ENCODE measurements at regions not wholly inside any gene's neighbourhood (a gene's known extent, or its start where the extent isn't known, plus 50 kb on each side); places are given as distances from the start of the nearest gene placed in this dataset.
"Not testable (repeated sequence)": the region's sequence is repeated elsewhere in the genome, so short reads cannot be mapped to it uniquely, and the experiment has no call there.

DNA sequence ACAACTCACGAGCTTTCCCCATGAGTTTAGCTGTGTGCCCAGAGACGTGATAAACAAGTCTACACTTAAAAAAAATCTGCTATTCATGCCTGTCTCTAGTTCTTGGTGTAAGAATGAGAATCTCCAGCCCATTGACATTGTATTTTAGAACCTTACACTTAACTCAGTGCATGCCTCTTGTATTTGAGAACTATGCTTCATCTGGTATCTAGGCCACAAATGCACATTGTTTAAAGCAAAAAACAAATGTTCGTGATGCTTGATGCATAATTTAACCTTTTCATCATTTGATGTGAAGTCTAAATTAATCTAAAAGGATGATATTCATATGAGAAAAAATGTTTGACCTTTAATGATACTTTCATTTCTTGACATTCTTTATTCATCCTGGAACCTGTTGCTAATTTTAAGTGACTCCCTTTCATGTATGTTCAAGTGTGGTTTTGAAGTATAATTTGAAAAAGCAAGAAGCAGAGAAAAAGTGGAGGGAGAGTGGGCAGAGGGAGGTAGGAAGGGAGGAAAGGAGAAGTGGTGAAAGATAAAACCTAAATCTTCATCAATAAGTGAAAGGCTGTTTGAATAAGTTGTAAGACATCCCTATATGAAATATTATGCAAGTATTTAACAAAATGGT lies 116.9 kb downstream of the PFDN4 start:
- DNase-seq, result no peak

GRCh38 chr20:54335299-54335698 lies 127.4 kb downstream of the PFDN4 start:
- DNase-seq, result no peak

GRCh38 chr20:54337144-54337543 lies 129.3 kb downstream of the PFDN4 start:
- no peak for DNase-seq

GRCh38 chr20:54339093-54339492 lies 131.2 kb downstream of the PFDN4 start:
- no peak for DNase-seq

- no peak for DNase-seq
These were observed 132.3 kb downstream of the PFDN4 start for GRCh38 chr20:54340206-54340605.

DNA sequence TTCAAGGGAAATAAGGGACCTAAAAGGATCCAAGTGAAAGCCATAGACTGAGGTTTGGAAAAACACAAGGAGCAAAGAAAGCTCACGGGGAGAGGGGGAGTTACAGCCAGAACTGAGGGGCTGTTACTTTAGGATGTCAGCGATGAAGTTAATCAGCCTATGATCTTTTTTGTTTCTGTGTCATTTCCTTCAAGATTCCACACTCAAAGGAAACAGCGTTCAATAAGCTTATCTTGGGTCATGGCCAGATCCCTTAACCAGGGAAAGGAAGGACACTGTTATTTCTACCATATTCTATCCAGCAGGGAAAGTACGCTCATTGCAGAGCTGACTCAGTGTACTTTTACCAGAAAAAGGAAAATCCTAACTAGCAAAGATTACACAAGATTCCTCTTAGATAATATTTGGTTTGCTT lies 132.8 kb downstream of the PFDN4 start:
- no peak for DNase-seq

DNA sequence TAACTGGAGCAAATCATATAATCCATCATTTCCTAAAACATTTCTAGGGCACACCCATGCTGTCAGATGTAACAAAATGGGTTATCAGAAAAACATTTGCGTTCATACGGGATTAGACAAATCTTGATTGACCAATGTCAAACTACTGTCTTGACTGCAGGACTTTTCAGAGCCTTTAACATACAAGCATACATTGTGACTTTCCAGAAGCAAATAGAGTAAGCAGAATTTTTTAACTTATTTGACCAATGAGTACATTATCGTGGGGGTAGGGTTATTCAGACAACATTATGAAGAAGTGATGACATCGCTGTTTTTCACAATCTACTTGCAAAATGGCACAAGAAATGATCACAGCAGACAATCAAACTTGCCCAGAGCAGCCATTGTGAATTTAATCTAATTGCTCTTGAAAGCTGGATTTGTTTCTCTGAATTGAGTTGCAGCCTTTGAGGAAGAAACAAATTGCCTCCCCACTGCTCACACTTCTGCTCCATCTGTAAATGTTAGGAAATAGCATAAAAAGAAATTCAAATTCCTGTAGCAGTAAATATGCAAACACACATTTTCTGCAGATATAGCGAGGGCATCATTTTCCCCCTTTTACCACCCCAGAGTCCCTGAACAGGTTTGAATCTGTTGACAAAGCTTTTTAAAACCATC lies 133.0 kb upstream of the DOK5 start:
- no peak for DNase-seq

GRCh38 chr20:54343099-54343498 lies 132.3 kb upstream of the DOK5 start:
- no peak for DNase-seq

GRCh38 chr20:54343634-54344033 lies 131.8 kb upstream of the DOK5 start:
- DNase-seq, result no peak

GRCh38 chr20:54344832-54345231 lies 130.6 kb upstream of the DOK5 start:
- DNase-seq, result no peak

DNA sequence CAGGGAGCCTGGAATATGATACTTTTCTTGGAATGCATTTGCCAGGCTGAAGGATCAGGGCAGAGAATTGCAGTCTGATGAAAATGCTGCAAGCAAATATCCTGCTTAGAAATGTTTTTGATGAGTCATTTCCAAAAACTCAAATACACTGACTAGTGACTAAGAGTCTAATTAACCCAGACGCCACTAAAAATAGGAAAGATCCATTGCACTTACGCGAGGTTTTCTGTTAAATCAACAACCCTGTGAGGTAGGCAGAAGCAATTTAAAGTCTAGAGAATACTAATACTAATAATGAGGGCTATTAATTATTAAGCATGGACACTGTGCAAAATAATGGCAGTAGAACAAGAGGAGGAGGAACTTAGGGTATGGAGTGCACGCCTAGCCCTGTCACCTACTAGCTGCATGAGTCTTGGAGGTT lies 130.1 kb upstream of the DOK5 start:
- DNase-seq, result no peak

DNA sequence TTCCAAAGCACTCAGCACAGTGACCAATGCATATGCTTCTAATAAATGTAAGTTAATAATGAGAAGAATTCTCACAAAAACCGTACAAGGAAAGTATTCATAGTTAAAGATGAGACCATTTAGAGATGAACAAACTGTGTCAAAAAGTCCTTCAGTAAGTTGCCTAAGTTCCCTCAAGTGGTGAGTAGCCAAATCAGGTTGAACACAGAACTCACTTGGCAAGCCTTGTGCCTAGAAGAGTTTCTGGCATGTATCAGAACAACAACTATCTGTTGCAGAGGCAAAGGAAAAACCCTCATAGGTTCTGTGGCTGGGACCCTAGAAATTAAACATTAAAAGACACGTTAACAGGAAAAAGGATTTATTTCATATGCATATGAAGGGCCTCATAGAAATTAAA lies 129.6 kb upstream of the DOK5 start:
- DNase-seq, result no peak

DNA sequence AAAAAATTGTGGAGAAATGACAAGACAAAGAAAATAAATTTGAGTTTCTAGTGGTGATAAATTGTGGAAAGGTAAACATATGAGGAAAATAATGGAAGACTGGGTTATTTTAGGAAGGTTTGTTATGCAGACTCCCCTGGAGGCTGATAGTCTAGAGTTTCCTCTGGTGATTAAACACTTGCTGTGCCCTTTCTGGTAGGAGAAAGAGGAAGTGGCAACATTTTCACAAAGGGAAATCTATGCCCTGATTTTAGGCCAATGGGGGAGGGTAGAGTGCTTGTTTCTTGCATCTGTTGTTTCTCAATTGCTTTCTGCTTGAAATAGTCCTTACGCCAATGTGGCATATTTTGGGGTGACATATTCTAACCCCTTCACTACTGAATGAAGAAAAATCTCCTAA lies 129.1 kb upstream of the DOK5 start:
- DNase-seq, result no peak

GRCh38 chr20:54347166-54347833 lies 128.1 kb upstream of the DOK5 start:
- no peak for DNase-seq

DNA sequence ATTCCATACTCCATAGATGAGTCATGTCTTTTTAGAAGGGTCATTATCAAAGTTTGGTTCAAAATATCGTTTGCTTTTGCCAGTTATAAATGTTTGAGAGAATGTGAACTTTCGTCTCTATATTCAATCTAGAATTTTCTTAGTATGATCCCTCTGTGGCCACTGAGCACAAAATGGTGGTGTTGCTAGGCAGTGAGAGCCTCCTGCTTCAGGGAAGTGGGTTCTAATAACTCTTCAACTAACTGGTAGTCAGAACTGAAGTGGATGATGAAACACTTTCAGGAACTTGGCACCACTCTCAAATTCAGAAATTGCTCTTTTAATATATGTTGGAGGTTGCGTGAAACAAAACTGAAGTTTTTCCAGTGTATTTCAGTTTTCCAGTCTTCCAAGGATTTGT lies 125.0 kb upstream of the DOK5 start:
- DNase-seq, result no peak

GRCh38 chr20:54351371-54352136 lies 123.8 kb upstream of the DOK5 start:
- DNase-seq, result no peak

DNA sequence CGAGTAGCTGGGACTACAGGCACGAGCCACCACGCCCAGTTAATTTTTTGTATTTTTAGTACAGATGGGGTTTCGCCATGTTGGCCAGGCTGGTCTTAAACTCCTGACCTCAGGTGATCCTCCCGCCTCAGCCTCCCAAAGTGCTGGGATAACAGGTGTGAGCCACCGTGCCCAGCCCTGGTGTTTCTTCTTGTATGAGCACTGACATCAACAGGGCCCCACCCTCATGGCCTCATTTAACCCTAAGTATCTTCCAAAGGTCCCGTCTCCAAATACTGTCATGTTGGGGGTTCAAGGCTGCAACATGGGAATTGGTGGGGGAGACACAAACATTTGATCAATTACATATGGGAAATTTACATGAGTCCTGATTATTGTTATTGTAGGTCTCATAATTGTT lies 122.9 kb upstream of the DOK5 start:
- not testable (repeated sequence) for DNase-seq

GRCh38 chr20:54353292-54353691 lies 122.1 kb upstream of the DOK5 start:
- no peak for DNase-seq

GRCh38 chr20:54355631-54356280 lies 119.6 kb upstream of the DOK5 start:
- DNase-seq, result no peak

- DNase-seq, result no peak
These were observed 118.6 kb upstream of the DOK5 start for GRCh38 chr20:54356801-54357200.

DNA sequence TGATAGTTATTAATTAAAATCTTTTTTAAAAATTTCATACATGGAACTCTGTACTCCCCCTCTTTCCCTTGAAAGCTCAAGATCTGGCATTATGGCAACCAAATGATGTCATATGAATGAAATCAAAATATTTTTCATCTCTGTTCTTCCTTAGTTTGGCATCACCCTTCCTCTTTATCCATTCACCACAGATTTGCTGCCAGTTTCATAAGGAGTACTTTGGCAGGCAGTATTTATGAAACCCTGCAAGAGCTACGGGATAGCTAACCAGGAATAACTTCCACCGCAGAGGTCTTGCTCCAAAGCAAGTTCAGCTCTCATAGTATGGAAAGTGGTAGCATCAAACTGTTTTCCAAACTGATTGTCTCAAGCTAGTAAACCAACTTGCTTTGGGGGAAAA lies 113.9 kb upstream of the DOK5 start:
- no peak for DNase-seq

DNA sequence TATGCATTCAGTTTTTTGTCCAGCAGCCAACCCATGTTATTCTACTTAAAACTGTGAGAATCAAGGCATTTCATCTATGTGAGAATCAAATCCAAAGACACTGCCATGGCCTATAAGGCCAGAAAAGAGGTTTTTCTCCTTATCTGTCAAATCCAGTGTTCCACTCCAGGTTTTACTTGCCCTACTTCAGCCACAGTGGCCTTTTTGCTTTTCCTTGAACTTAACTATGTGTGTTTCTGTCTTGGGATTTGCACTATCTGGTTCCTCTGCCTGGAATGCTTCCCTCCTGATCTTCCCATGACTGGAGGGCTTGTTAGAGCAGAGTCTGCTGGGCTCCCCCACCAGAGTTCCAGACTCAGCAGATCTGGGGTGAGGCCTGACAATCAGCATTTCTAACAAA lies 113.1 kb upstream of the DOK5 start:
- DNase-seq, result no peak

DNA sequence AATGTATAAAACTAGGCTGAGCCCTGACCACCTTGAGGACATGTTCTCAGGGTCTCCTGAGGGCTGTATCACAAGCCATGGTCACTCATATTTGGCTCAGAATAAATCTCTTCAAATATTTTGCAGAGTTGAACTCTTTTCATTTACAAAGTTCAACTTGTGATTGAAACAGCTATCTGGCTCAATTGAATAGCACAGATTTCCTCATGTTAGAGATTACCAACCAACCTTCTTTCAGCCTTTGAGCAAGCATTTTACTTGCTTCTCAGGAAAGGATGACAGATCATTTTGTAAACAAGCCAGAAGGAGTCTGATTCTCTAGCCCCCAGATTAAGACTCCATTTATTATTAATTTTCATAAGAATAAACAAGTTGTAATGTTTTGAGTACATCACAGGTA lies 111.0 kb upstream of the DOK5 start:
- no peak for DNase-seq

Data from NCI-H2029 treated with DMSO at 0.1 percent for 48 hours (cell line).